ENCODE measurements at regions not wholly inside any gene's neighbourhood (a gene's known extent, or its start where the extent isn't known, plus 50 kb on each side); places are given as distances from the start of the nearest gene placed in this dataset.
"Not testable (repeated sequence)": the region's sequence is repeated elsewhere in the genome, so short reads cannot be mapped to it uniquely, and the experiment has no call there.

DNA sequence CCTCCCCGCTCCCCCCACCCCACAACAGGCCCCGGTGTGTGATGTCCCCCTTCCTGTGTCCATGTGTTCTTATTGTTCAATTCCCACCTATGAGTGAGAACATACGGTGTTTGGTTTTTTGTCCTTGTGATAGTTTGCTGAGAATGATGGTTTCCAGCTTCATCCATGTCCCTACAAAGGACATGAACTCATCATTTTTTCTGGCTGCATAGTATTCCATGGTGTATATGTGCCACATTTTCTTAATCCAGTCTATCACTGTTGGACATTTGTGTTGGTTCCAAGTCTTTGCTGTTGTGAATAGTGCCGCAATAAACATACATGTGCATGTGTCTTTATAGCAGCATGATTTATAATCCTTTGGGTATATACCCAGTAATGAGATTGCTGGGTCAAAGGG lies 104.3 kb downstream of the MTPN start:
- not testable (repeated sequence) for DNase-seq

- no peak for DNase-seq
Observed at GRCh38 chr7:135862586-135863340, 114.2 kb upstream of the FAM180A start.

GRCh38 chr7:135859538-135859937 lies 110.9 kb upstream of the FAM180A start:
- DNase-seq, result no peak

- no peak for DNase-seq
Observed at GRCh38 chr7:135858851-135859250, 110.2 kb upstream of the FAM180A start.

- no peak for DNase-seq
Observed at GRCh38 chr7:135858379-135858778, 109.8 kb upstream of the FAM180A start.

- DNase-seq, result no peak
Observed at GRCh38 chr7:135857519-135858274, 109.1 kb upstream of the FAM180A start.

- no peak for DNase-seq
Observed at GRCh38 chr7:135856356-135857144, 107.9 kb upstream of the FAM180A start.

DNA sequence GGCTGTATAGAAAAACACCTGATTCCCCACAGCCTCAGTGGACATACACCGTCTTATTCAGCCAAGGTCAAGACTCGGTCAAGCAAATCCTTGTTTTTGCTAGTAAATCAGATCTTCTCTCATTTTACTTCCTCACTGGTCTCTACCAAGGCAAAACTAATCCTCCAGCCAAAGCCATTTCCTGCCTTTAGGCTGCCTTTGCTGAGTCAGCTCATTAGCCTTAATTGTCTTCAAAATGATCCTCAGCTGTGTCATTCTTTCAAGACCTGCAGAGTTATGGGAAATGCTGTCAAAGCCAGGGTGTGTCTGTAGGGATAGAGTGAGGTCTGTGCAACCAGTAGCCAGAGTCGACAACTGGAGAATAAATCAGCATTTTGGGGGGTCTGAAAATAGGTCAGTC lies 107.2 kb upstream of the FAM180A start:
- DNase-seq, result no peak

DNA sequence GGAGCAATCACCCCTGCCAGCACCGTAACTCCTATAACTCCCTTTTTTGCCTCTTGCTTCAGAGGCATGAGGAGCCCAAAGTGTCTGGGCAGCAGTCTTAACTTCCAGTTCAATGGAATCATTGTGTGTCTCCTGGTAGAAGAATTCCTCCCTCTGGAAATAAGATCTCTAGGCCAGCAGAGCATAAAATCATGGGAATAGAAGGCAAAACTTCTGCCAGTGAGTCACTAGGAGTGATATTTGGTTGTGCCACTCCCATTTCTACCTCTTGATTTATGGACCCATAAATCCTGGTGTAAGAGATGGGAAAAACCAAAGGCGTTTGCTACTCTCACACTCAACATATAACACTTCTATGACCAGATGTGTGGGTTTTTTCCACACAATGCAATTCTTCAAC lies 104.9 kb upstream of the FAM180A start:
- DNase-seq, result no peak

DNA sequence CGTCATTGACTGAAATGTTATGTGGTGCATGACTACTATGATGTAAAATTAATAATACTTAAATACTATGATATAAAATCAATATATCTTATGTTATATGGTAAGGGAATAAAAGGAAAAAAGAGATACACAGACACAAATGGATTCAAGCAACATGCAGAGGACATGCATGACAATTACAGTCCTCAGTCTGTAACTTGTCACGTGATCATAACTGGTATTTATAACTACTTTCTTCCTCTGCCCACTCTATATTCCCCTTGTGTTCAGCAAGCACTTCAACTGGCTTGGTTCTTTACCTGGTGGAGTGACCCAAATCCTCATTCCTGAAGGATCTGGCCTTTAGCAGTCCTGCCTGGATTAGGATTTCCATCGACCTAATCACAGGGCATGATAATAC lies 104.4 kb upstream of the FAM180A start:
- no peak for DNase-seq

DNA sequence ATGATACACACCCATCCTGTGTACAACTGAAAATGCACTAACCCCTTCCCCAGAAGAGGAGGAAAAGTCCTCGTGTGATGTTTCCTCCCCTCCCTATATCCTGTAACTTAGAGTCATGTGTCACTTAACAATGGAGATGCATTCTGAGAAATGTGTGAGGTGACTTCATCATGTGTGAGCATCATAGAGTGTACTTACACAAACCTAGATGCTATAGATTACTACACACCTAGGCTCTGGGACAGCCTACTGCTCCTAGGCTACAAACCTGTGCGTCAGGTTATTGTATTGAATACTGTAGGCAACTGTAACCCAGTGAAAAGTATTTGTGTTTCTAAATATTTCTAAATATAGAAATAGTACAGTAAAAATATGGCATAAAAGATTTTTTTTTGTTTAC lies 98.6 kb upstream of the FAM180A start:
- no peak for DNase-seq

GRCh38 chr7:135846339-135846738 lies 97.7 kb upstream of the FAM180A start:
- no peak for DNase-seq

GRCh38 chr7:135845415-135846075 lies 96.9 kb upstream of the FAM180A start:
- no peak for DNase-seq

GRCh38 chr7:135844903-135845302 lies 96.3 kb upstream of the FAM180A start:
- no peak for DNase-seq

GRCh38 chr7:135843214-135843613 lies 94.6 kb upstream of the FAM180A start:
- no peak for DNase-seq

- no peak for DNase-seq
Observed at GRCh38 chr7:135842446-135843179, 94.0 kb upstream of the FAM180A start.

- no peak for DNase-seq
Observed at GRCh38 chr7:135840591-135840990, 92.0 kb upstream of the FAM180A start.

DNA sequence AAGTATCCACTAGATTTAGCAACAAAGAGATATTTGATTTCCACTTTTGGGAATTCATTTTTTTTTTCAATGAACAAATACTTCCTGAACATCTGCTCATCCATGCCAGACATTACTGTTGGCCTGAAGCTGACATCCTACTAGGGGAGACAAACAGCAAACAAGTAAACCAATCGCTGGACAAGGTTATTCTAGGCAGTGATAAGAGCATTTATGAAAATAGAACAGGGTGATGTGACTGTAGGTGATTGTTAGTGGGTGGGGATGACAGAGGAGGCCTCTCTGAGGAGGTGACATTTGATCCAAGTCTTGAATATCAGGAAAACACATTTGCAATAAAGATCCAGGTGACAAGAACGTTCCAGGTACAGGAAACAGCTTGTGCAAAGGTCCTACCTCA lies 89.1 kb upstream of the FAM180A start:
- no peak for DNase-seq

GRCh38 chr7:135834266-135834665 lies 85.7 kb upstream of the FAM180A start:
- no peak for DNase-seq

DNA sequence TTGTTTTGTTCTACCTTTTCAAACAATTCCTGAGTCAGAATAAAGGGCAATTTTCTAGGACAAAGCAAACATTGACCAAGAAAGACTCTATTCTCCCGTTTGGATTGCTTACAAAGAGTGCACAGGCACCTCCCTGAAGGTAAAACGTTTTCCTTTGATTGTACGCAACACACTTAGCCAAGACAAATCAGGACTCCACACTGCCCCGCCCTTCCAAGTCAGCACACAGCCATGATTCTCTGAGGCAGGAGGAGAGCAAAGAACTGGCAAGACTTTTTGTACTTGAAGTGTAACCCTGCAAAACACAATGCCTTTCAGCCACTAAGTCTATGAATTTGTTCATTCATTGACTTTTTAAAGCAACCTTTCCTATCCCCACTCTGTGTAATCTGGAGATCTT lies 85.0 kb upstream of the FAM180A start:
- DNase-seq, result no peak

DNA sequence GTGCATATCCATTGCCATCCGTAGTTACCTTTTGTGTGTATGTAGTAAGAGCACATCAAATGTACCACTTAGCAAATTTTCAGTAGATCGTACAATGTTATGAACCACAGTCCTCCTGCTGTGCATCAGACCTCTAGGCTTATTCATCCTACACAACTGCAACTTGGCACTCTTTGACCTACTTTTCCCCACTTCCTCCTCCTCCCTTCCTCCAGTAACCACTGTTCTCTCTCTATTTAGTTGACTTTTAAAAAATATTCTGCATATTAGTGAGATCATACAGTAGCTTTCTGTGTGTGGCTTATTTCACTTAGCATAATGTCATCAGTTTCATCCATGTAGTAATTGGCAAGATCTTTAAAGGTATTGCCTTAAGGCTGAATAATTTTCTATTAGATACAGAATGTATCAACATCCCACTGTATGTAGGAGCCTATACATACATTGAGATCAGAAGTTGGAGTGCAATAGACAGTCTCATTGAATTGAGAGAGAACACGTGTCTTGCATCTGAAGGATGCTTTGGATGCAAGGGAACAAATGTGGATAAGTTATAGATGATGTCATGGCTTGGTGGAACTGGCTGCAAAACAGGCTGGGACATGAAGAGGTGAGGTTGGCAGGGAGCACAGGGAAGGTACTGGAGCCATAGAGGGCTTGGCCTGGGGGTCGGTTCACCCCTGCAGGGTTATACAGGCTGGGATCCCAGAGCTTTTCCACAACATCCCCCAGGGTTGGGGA lies 83.0 kb upstream of the FAM180A start:
- DNase-seq, result no peak

DNA sequence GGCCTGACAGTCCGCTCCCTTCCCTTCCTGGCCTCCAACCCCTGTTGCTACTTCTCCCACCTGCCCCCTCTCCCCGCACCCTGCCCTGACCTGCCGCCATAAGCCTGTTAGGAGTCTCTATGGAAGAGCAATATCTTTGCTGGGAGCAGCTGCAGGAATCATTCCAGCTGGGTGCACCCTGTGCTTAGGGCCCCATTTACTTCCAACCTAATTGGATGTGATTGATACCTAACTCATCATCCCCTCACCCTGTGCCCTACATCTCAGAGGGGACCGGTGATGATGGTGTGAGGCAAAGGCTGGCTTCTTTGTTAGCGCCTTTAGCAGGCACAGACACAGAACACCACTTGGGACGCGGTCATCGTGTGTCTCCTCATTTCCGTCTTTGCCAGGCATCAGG lies 80.0 kb upstream of the FAM180A start:
- DNase-seq, result no peak
